Progenitor cell of endocrine pancreas (in vitro differentiated cells): ENCODE measurements at regions not wholly inside any gene's neighbourhood (a gene's known extent, or its start where the extent isn't known, plus 50 kb on each side); places are given as distances from the start of the nearest gene placed in this dataset.

ENCODE experiments used
- DNase-seq: peaks from one replicate; pipeline ENCODE4 v3.0.0; 2021; ENCODE audit warnings: low spot score; ENCODE audit not compliant: unreplicated experiment
- H3K27ac Mint-ChIP-seq: 2 replicates; pipeline ENCODE4 v1.8.0; 2021; ENCODE audit warnings: mild to moderate bottlenecking, moderate library complexity, mixed read lengths
- H3K27me3 Mint-ChIP-seq: 2 replicates; pipeline ENCODE4 v1.8.0; 2021; ENCODE audit warnings: mixed read lengths
- H3K36me3 Mint-ChIP-seq: 2 replicates; pipeline ENCODE4 v1.8.0; 2022; ENCODE audit warnings: mixed read lengths; ENCODE audit not compliant: insufficient read depth
- H3K4me1 Mint-ChIP-seq: 2 replicates; pipeline ENCODE4 v1.8.0; 2021; ENCODE audit warnings: low read depth, mixed read lengths
- H3K4me3 Mint-ChIP-seq: 2 replicates; pipeline ENCODE4 v1.8.0; 2021; ENCODE audit warnings: low read depth, mild to moderate bottlenecking, moderate library complexity, mixed read lengths
- H3K9me3 Mint-ChIP-seq: 2 replicates; pipeline ENCODE4 v1.8.0; 2021; ENCODE audit warnings: low read depth, mixed read lengths
- CTCF ChIP-seq: fragments of 200-600 bp; sonication (generic); IDR thresholded peaks from one replicate; pipeline ENCODE4 v1.5.0; 2021; ENCODE audit warnings: antibody characterized with exemption, mild to moderate bottlenecking; ENCODE audit not compliant: unreplicated experiment

- no peak for DNase-seq
- no peaks in the 10 kb centered on the region for H3K4me1 Mint-ChIP-seq
- no peaks in the 10 kb centered on the region for H3K9me3 Mint-ChIP-seq
- TF ChIP-seq CTCF, result no peak
- no peak overlapping the region for H3K4me3 Mint-ChIP-seq
- peaks cover 6% of the 10 kb centered on the region for H3K27me3 Mint-ChIP-seq
- no peak overlapping the region for H3K27ac Mint-ChIP-seq
- H3K36me3 Mint-ChIP-seq, result no peaks in the 10 kb centered on the region
Measured at GRCh38 chr11:110966131-110966530, 253.9 kb upstream of the ARHGAP20 start.

- TF ChIP-seq CTCF, result no peak
- Mint-ChIP-seq H3K4me1 (no peaks in the 10 kb centered on the region), H3K4me3 (no peak overlapping the region)
Measured at GRCh38 chr11:110962921-110963320, 250.7 kb upstream of the ARHGAP20 start.

GRCh38 chr11:110960167-110960566 lies 247.9 kb upstream of the ARHGAP20 start:
- no peak overlapping the region for H3K27ac Mint-ChIP-seq
- no peaks in the 10 kb centered on the region for H3K9me3 Mint-ChIP-seq
- H3K4me3 Mint-ChIP-seq, result no peak overlapping the region
- peaks cover 3% of the 10 kb centered on the region for H3K27me3 Mint-ChIP-seq
- peaks cover 10% of the 10 kb centered on the region for H3K4me1 Mint-ChIP-seq
- no peaks in the 10 kb centered on the region for H3K36me3 Mint-ChIP-seq
- DNase-seq, result no peak
- no peak for TF ChIP-seq CTCF

More at GRCh38 chr11:110962921-110963320, 250.7 kb upstream of the ARHGAP20 start:
- H3K36me3 Mint-ChIP-seq, result no peaks in the 10 kb centered on the region
- no peak overlapping the region for H3K27ac Mint-ChIP-seq
- peaks cover 3% of the 10 kb centered on the region for H3K27me3 Mint-ChIP-seq
- H3K9me3 Mint-ChIP-seq, result no peaks in the 10 kb centered on the region
- DNase-seq, result no peak

GRCh38 chr11:110958216-110958615 lies 246.0 kb upstream of the ARHGAP20 start:
- Mint-ChIP-seq H3K9me3 (no peaks in the 10 kb centered on the region), H3K27ac (no peak overlapping the region), H3K27me3 (peaks cover 3% of the 10 kb centered on the region), H3K4me1 (peaks cover 12% of the 10 kb centered on the region), H3K36me3 (no peaks in the 10 kb centered on the region), H3K4me3 (no peak overlapping the region)
- TF ChIP-seq CTCF, result no peak
- no peak for DNase-seq

- no peak for TF ChIP-seq CTCF
- H3K36me3 Mint-ChIP-seq, result no peaks in the 10 kb centered on the region
- peaks cover 21% of the 10 kb centered on the region for H3K4me1 Mint-ChIP-seq
- DNase-seq, result no peak
- no peak overlapping the region for H3K4me3 Mint-ChIP-seq
- H3K9me3 Mint-ChIP-seq, result no peaks in the 10 kb centered on the region
- peak overlapping the region; percentile 23 for H3K27ac Mint-ChIP-seq
- H3K27me3 Mint-ChIP-seq, result no peaks in the 10 kb centered on the region
Measured at GRCh38 chr11:110955776-110956175, 243.5 kb upstream of the ARHGAP20 start.
